ENCODE measurements at regions not wholly inside any gene's neighbourhood (a gene's known extent, or its start where the extent isn't known, plus 50 kb on each side); places are given as distances from the start of the nearest gene placed in this dataset.

DNA sequence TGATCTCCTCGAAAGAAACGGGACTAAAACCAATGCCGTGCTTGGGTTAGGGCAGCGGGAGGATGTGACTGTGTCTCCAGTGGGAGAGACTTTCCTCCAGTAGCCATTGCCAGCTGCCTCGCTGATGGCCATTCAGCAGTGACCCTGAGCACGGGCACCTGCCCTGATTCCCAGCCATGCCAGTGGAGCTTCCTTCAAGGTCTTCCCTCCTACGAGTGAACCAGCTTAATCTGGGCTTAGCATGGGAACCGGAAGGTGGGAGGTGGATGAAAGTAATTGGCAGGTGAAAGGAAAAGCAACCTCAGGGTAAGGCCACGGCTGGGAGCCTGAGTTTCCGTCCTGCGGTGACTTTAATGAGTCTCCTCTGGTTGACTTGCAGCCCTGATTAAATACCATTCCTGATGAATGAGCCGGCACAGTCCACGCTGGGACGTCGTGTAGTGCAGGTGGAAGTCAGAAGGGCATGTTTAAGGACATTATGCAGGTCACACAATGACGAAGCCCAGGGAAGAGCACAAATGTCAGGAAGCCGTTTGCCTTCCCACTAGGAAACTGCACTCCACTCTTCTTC is 813.5 kb downstream of the QKI start:
- no peak overlapping the region for H3K4me2 ChIP-seq (ENCODE audit: low read length)
- H3F3A ChIP-seq (ENCODE audit: control insufficient read depth, insufficient read depth) = no peaks in the 10 kb centered on the region
- no peak overlapping the region for H3K4me3 ChIP-seq (ENCODE audit: low read length)
- H3K4me1 ChIP-seq (ENCODE audit: control insufficient read depth, low read length) = no peaks in the 10 kb centered on the region
- no peaks in the 10 kb centered on the region for H3K9me2 ChIP-seq (replicated peaks; ENCODE audit: control insufficient read depth, low read length)
- no peak overlapping the region for H3K27ac ChIP-seq (ENCODE audit: low read depth, low read length)
- no peaks in the 10 kb centered on the region for H4K20me1 ChIP-seq (ENCODE audit: control insufficient read depth, insufficient read depth, low read depth, low read length)
- H3K9me3 ChIP-seq (ENCODE audit: control insufficient read depth, insufficient read depth, low read length) = no peaks in the 10 kb centered on the region
- H3K27me3 ChIP-seq (ENCODE audit: control insufficient read depth, low read length) = no peaks in the 10 kb centered on the region
- H3K79me2 ChIP-seq (ENCODE audit: control insufficient read depth, low read length) = no peaks in the 10 kb centered on the region
- no peak for TF ChIP-seq EZH2phosphoT487 (IDR thresholded peaks at IDR 0.05; ENCODE audit: borderline replicate concordance, low read length)
- TF ChIP-seq, protein P1, sequence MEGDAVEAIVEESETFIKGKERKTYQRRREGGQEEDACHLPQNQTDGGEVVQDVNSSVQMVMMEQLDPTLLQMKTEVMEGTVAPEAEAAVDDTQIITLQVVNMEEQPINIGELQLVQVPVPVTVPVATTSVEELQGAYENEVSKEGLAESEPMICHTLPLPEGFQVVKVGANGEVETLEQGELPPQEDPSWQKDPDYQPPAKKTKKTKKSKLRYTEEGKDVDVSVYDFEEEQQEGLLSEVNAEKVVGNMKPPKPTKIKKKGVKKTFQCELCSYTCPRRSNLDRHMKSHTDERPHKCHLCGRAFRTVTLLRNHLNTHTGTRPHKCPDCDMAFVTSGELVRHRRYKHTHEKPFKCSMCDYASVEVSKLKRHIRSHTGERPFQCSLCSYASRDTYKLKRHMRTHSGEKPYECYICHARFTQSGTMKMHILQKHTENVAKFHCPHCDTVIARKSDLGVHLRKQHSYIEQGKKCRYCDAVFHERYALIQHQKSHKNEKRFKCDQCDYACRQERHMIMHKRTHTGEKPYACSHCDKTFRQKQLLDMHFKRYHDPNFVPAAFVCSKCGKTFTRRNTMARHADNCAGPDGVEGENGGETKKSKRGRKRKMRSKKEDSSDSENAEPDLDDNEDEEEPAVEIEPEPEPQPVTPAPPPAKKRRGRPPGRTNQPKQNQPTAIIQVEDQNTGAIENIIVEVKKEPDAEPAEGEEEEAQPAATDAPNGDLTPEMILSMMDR (IDR thresholded peaks at IDR 0.05; ENCODE audit: low read depth, low read length, poor library complexity, severe bottlenecking) = no peak
- H3K36me3 ChIP-seq (ENCODE audit: control insufficient read depth, low read length) = no peaks in the 10 kb centered on the region

DNA sequence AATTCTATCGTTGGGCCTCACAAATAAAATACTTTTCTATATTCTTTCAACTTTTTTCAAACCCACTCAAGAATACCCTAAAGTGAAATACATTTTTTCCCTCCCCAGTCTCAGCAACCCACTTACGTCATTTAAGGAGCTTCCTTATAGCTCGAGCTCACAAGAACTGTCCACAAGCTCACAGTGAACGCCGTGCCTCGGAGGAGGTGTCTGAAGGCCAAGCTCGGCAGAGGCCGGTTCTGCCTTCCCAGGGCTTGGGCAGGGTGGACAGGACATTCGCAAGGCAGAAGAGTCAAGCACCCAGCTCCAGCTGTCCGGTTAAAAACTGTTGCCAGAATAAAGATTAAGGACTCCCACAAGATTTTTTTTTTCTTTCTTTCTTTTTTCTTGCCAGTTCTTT is 802.3 kb downstream of the QKI start:
- Histone ChIP-seq H3K27me3 (ENCODE audit: control insufficient read depth, low read length) (no peaks in the 10 kb centered on the region), H3K36me3 (ENCODE audit: control insufficient read depth, low read length) (no peaks in the 10 kb centered on the region), H3K79me2 (ENCODE audit: control insufficient read depth, low read length) (no peaks in the 10 kb centered on the region), H4K20me1 (ENCODE audit: control insufficient read depth, insufficient read depth, low read depth, low read length) (no peaks in the 10 kb centered on the region), H3K9me2 (replicated peaks; ENCODE audit: control insufficient read depth, low read length) (no peaks in the 10 kb centered on the region), H3K27ac (ENCODE audit: low read depth, low read length) (no peak overlapping the region), H3K4me1 (ENCODE audit: control insufficient read depth, low read length) (no peaks in the 10 kb centered on the region), H3K4me2 (ENCODE audit: low read length) (no peak overlapping the region), H3K9me3 (ENCODE audit: control insufficient read depth, insufficient read depth, low read length) (no peaks in the 10 kb centered on the region), H3K4me3 (ENCODE audit: low read length) (no peak overlapping the region), H3F3A (ENCODE audit: control insufficient read depth, insufficient read depth) (no peaks in the 10 kb centered on the region)
- TF ChIP-seq, protein P1 (IDR thresholded peaks at IDR 0.05; ENCODE audit: low read depth, low read length, poor library complexity, severe bottlenecking) = no peak
- no peak for TF ChIP-seq EZH2phosphoT487 (IDR thresholded peaks at IDR 0.05; ENCODE audit: borderline replicate concordance, low read length)

DNA sequence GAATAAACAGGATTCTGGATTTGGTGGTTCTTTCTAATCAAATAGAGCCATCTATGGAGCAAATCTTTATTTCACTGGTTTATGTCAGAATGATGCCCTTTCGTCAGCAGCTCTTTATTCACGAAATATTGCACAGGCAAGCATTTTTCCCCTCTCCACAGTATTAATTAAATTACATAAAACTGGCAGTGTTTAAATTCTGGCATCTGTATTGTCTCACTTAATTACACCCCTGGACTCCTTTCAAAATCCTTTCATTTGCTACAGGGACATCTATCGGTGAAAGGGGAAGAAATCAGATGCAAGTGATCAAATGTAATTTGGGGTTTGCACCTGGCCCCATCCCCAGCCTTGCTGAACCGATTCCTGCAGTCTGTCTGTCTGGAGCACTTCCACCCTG is 801.9 kb downstream of the QKI start:
- H3F3A ChIP-seq (ENCODE audit: control insufficient read depth, insufficient read depth) = no peaks in the 10 kb centered on the region
- no peak overlapping the region for H3K27ac ChIP-seq (ENCODE audit: low read depth, low read length)
- no peak for TF ChIP-seq EZH2phosphoT487 (IDR thresholded peaks at IDR 0.05; ENCODE audit: borderline replicate concordance, low read length)
- TF ChIP-seq, protein P1 (IDR thresholded peaks at IDR 0.05; ENCODE audit: low read depth, low read length, poor library complexity, severe bottlenecking) = no peak
- no peaks in the 10 kb centered on the region for H3K9me2 ChIP-seq (replicated peaks; ENCODE audit: control insufficient read depth, low read length)
- no peaks in the 10 kb centered on the region for H4K20me1 ChIP-seq (ENCODE audit: control insufficient read depth, insufficient read depth, low read depth, low read length)
- H3K4me1 ChIP-seq (ENCODE audit: control insufficient read depth, low read length) = no peaks in the 10 kb centered on the region
- no peak overlapping the region for H3K4me2 ChIP-seq (ENCODE audit: low read length)
- no peaks in the 10 kb centered on the region for H3K27me3 ChIP-seq (ENCODE audit: control insufficient read depth, low read length)
- no peak overlapping the region for H3K4me3 ChIP-seq (ENCODE audit: low read length)
- no peaks in the 10 kb centered on the region for H3K36me3 ChIP-seq (ENCODE audit: control insufficient read depth, low read length)
- H3K79me2 ChIP-seq (ENCODE audit: control insufficient read depth, low read length) = no peaks in the 10 kb centered on the region
- no peaks in the 10 kb centered on the region for H3K9me3 ChIP-seq (ENCODE audit: control insufficient read depth, insufficient read depth, low read length)
